GM23248 (cell line): ENCODE measurements at regions not wholly inside any gene's neighbourhood (a gene's known extent, or its start where the extent isn't known, plus 50 kb on each side); places are given as distances from the start of the nearest gene placed in this dataset.
"Not testable (repeated sequence)": the region's sequence is repeated elsewhere in the genome, so short reads cannot be mapped to it uniquely, and the experiment has no call there.

Source experiments
- DNase-seq: peaks from one replicate; pipeline ENCODE4 v3.0.0-alpha.2; 2015
- H2AFZ ChIP-seq: fragments of 200-600 bp; sonication (generic); 2 replicates; pipeline ENCODE4 v1.6.1; 2016; ENCODE audit warnings: antibody characterized with exemption
- H3F3A ChIP-seq: fragments of 200-600 bp; sonication (generic); 2 replicates; pipeline ENCODE4 v1.6.1; 2016; ENCODE audit warnings: mild to moderate bottlenecking, antibody characterized with exemption, mixed run types; ENCODE audit not compliant: insufficient read depth
- H3K27ac ChIP-seq: fragments of 200-600 bp; sonication (generic); 2 replicates; pipeline ENCODE4 v1.5.1; 2016; ENCODE audit warnings: mild to moderate bottlenecking
- H3K27me3 ChIP-seq: fragments of 200-600 bp; sonication (generic); replicated peaks from 2 replicates; pipeline ENCODE4 v1.6.1; 2016; ENCODE audit warnings: mild to moderate bottlenecking; ENCODE audit not compliant: insufficient read depth
- H3K36me3 ChIP-seq: fragments of 200-600 bp; sonication (generic); 2 replicates; pipeline ENCODE4 v1.6.1; 2016; ENCODE audit warnings: low read depth, mild to moderate bottlenecking
- H3K4me1 ChIP-seq: fragments of 200-600 bp; sonication (generic); 2 replicates; pipeline ENCODE4 v1.6.1; 2016; ENCODE audit warnings: mild to moderate bottlenecking; ENCODE audit not compliant: insufficient read depth
- H3K4me2 ChIP-seq: fragments of 200-600 bp; sonication (generic); one replicate; pipeline ENCODE4 v1.6.1; 2016; ENCODE audit warnings: mild to moderate bottlenecking; ENCODE audit not compliant: unreplicated experiment
- H3K4me3 ChIP-seq: fragments of 200-600 bp; sonication (generic); 2 replicates; pipeline ENCODE4 v1.5.1; 2016; ENCODE audit warnings: mild to moderate bottlenecking
- H3K79me2 ChIP-seq: fragments of 200-600 bp; sonication (generic); 2 replicates; pipeline ENCODE4 v1.6.1; 2016; ENCODE audit warnings: mild to moderate bottlenecking; ENCODE audit not compliant: insufficient read depth
- H3K9ac ChIP-seq: fragments of 200-600 bp; sonication (generic); 2 replicates; pipeline ENCODE4 v1.6.1; 2016; ENCODE audit warnings: mild to moderate bottlenecking
- H3K9me2 ChIP-seq: fragments of 200-600 bp; sonication (generic); 2 replicates; pipeline ENCODE4 v1.6.1; 2016; ENCODE audit warnings: mixed run types, mild to moderate bottlenecking, moderate library complexity; ENCODE audit not compliant: insufficient read depth
- H3K9me3 ChIP-seq: fragments of 200-600 bp; sonication (generic); one replicate; pipeline ENCODE4 v1.6.1; 2017; ENCODE audit warnings: low read depth
- H4K20me1 ChIP-seq: fragments of 200-600 bp; sonication (generic); 2 replicates; pipeline ENCODE4 v1.6.0; 2016; ENCODE audit not compliant: insufficient read depth
- EZH2 ChIP-seq: fragments of 200-600 bp; sonication (generic); IDR thresholded peaks from 2 replicates; pipeline ENCODE4 v1.6.1; 2018; ENCODE audit warnings: antibody characterized with exemption, mild to moderate bottlenecking; ENCODE audit not compliant: insufficient read depth, poor library complexity, severe bottlenecking
- EZH2phosphoT487 ChIP-seq: fragments of 200-600 bp; sonication (generic); IDR thresholded peaks from 2 replicates; pipeline ENCODE4 v1.6.1; 2018; ENCODE audit warnings: antibody characterized with exemption, moderate library complexity, mild to moderate bottlenecking, low read depth; ENCODE audit not compliant: insufficient read depth
- WGBS, 2 experiments: methylation state at CpG; one replicate each; pipeline ENCODE4 v1.1.6; 2015 to 2017; ENCODE audit warnings: low lambda C conversion rate in 2 of 2, low coverage in 1 of 2; ENCODE audit errors: missing lambda C conversion rate in 2 of 2; 5-methylcytosine and 5-hydroxymethylcytosine counted together
- in situ Hi-C: fragments of 300-500 bp; cut with MboI; formaldehyde crosslinking; loops from 2 replicates; pipeline ENCODE4 v1.15.0; 2020

DNA sequence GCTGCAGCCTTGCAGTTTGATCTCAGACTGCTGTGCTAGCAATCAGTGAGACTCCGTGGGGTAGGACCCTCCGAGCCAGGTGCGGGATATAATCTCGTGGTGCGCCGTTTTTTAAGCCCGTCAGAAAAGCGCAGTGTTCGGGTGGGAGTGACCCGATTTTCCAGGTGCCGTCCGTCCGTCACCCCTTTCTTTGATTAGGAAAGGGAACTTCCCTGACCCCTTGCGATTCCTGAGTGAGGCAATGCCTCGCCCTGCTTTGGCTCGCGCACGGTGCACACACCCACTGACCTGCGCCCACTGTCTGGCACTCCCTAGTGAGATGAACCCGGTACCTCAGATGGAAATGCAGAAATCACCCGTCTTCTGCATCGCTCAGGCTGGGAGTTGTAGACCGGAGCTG is 203.2 kb downstream of the SNCAIP start:
- H3K4me3 ChIP-seq, H3K9me3 ChIP-seq, H3K9ac ChIP-seq, H2AFZ ChIP-seq, H3K36me3 ChIP-seq, H4K20me1 ChIP-seq, H3K27me3 ChIP-seq, H3K4me1 ChIP-seq, H3F3A ChIP-seq, H3K27ac ChIP-seq, H3K79me2 ChIP-seq, H3K9me2 ChIP-seq, H3K4me2 ChIP-seq, in situ Hi-C loops, DNase-seq: not testable (repeated sequence)
- 91% methylated on average over 11 to 23 of the region's 23 CpGs for WGBS, 2 experiments

GRCh38 chr5:122515709-122516431 is 203.8 kb downstream of the SNCAIP start:
- Histone ChIP-seq H3K27me3 (no peaks in the 10 kb centered on the region), H3K4me2 (no peak overlapping the region), H2AFZ (no peak overlapping the region), H3K27ac (no peak overlapping the region), H3K9me3 (no peaks in the 10 kb centered on the region), H4K20me1 (no peaks in the 10 kb centered on the region), H3F3A (no peaks in the 10 kb centered on the region), H3K9ac (no peak overlapping the region), H3K4me3 (no peak overlapping the region), H3K4me1 (no peaks in the 10 kb centered on the region), H3K9me2 (no peaks in the 10 kb centered on the region), H3K36me3 (no peaks in the 10 kb centered on the region), H3K79me2 (no peaks in the 10 kb centered on the region)
- DNase-seq = peak; percentile 88
- in situ Hi-C loops = no loop called here
- TF ChIP-seq EZH2phosphoT487 = no peak
- WGBS, 2 experiments = 37 to 39% methylated on average over 6 of the region's 6 CpGs

GRCh38 chr5:122516432-122516743 is 204.4 kb downstream of the SNCAIP start:
- WGBS, 2 experiments = 51% methylated on average over 4 of the region's 4 CpGs
- in situ Hi-C loops = no loop called here
- no peaks in the 10 kb centered on the region for H3K36me3 ChIP-seq
- no peaks in the 10 kb centered on the region for H3K9me3 ChIP-seq
- H3F3A ChIP-seq = no peaks in the 10 kb centered on the region
- H4K20me1 ChIP-seq = no peaks in the 10 kb centered on the region
- H3K4me3 ChIP-seq = no peak overlapping the region
- no peaks in the 10 kb centered on the region for H3K4me1 ChIP-seq
- H3K79me2 ChIP-seq = no peaks in the 10 kb centered on the region
- no peak for DNase-seq
- H2AFZ ChIP-seq = no peak overlapping the region
- H3K27ac ChIP-seq = no peak overlapping the region
- H3K9me2 ChIP-seq = no peaks in the 10 kb centered on the region
- no peak overlapping the region for H3K4me2 ChIP-seq
- H3K9ac ChIP-seq = no peak overlapping the region
- TF ChIP-seq EZH2phosphoT487 = no peak
- TF ChIP-seq EZH2 = no peak
- H3K27me3 ChIP-seq = no peaks in the 10 kb centered on the region

- Histone ChIP-seq H3K4me2 (no peak overlapping the region), H3K27me3 (no peaks in the 10 kb centered on the region), H3K9me2 (no peaks in the 10 kb centered on the region), H3F3A (no peaks in the 10 kb centered on the region), H3K9ac (no peak overlapping the region), H3K9me3 (no peaks in the 10 kb centered on the region), H3K27ac (no peak overlapping the region), H3K4me1 (no peaks in the 10 kb centered on the region), H3K36me3 (no peaks in the 10 kb centered on the region), H3K4me3 (no peak overlapping the region), H3K79me2 (no peaks in the 10 kb centered on the region), H4K20me1 (no peaks in the 10 kb centered on the region), H2AFZ (no peak overlapping the region)
- TF ChIP-seq EZH2 = no peak
- no peak for TF ChIP-seq EZH2phosphoT487
- WGBS, 2 experiments = 73 to 100% methylated on average over 1 of the region's 1 CpG
- DNase-seq = no peak
- in situ Hi-C loops = no loop called here
Measured at GRCh38 chr5:122517091-122517490, 205.1 kb downstream of the SNCAIP start.

DNA sequence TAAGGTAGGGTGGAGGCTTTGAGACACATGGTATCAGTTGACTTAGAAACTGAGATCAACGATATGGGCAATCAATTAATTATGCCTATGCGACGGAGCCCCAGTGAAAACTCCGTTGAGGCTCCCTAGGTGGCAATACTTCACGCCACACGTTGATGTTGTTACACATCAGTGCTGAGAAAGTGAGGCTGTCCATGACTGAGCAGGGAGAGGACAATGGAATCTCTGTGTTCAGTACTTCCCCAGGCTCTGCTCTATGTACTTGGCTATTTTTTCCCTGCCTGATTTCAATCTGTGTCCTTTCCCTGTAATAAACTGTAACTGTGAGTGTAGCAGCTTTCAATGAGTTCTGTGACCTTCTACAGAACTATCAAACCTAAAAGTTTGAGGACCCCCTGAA is 211.7 kb downstream of the SNCAIP start:
- Histone ChIP-seq H3K4me2 (no peak overlapping the region), H3K4me1 (no peaks in the 10 kb centered on the region), H3K4me3 (no peak overlapping the region), H3K27ac (no peak overlapping the region), H4K20me1 (no peaks in the 10 kb centered on the region), H3K79me2 (no peaks in the 10 kb centered on the region), H3K9ac (no peak overlapping the region), H3K9me3 (no peaks in the 10 kb centered on the region), H3K9me2 (no peaks in the 10 kb centered on the region), H3K36me3 (no peaks in the 10 kb centered on the region), H2AFZ (no peak overlapping the region), H3K27me3 (no peaks in the 10 kb centered on the region), H3F3A (no peaks in the 10 kb centered on the region)
- TF ChIP-seq EZH2phosphoT487 (no peak), EZH2 (no peak)
- DNase-seq = no peak
- 65 to 67% methylated on average over 6 of the region's 6 CpGs for WGBS, 2 experiments
- in situ Hi-C loops = loop anchor here (10.0 kb wide), 1 partner anchor 821 kb away; no protein-coding TSS in a partner anchor
